Stimulated activated naive CD8-positive, alpha-beta T cell treated with anti-CD3 and anti-CD28 coated beads, Interleukin-15, amount 100 ng/mL, for 72 hours (primary cell): ENCODE measurements at regions not wholly inside any gene's neighbourhood (a gene's known extent, or its start where the extent isn't known, plus 50 kb on each side); places are given as distances from the start of the nearest gene placed in this dataset.

ENCODE experiments used
- ATAC-seq: fragments of 150-1000 bp; cut with Tn5 transposase; 2 replicates; pipeline ENCODE4 v1.10.0; 2021; ENCODE audit warnings: mild to moderate bottlenecking, moderate library complexity
- DNase-seq, 2 donors: peaks; one replicate each; pipeline ENCODE4 v3.0.0; 2021 to 2022
- H3K27ac Mint-ChIP-seq, 2 donors: one replicate each; pipeline ENCODE4 v1.8.0; 2022; ENCODE audit warnings: mild to moderate bottlenecking in 2 of 2, mixed read lengths in 2 of 2, moderate library complexity in 2 of 2
- H3K27me3 Mint-ChIP-seq: one replicate; pipeline ENCODE4 v1.8.0; 2022; ENCODE audit warnings: mixed read lengths
- H3K4me1 Mint-ChIP-seq: one replicate; pipeline ENCODE4 v1.8.0; 2022; ENCODE audit warnings: mild to moderate bottlenecking, mixed read lengths
- H3K4me3 Mint-ChIP-seq, 2 donors: one replicate each; pipeline ENCODE4 v1.8.0; 2022; ENCODE audit warnings: mild to moderate bottlenecking in 2 of 2, mixed read lengths in 2 of 2, moderate library complexity in 1 of 2
- H3K9me3 Mint-ChIP-seq, 2 donors: one replicate each; pipeline ENCODE4 v1.8.0; 2022; ENCODE audit warnings: mixed read lengths in 2 of 2

DNA sequence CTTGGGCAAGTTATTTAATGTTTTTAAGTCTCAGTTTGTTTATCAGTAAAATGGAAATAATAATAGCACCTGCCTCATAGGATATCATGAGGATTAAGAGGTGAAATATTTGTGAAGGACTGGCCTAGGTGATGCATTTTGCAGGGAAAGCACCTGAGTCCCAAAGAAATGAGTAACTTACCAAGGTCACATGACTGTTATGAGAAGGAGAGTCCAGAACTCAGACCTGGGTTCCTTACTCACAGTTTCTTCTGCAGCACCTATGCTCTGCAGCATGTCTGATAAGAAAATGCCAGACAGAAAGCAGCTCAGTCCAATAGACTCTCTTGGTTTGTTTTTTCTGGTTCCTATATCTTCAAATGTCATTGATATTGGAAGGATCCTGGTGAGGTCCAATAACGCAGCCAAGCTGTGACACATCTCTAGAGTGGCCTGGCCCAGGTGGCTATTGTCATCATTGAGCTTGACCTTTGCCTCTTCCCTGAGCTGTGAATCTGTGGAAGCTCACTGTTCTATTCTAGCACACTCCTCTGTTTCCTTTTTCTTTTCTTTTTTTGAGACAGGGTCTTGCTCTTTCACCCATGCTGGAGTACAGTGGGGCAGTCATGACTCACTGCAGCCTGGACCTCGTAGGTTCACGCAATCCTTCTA, 174.7 kb upstream of the NAV2 start:
- no peak for ATAC-seq
- Mint-ChIP-seq H3K4me1 (no peaks in the 10 kb centered on the region), H3K27ac (peak overlapping the region in 1 of 2 donors; percentile 91), H3K4me3 (no peak overlapping the region), H3K9me3 (no peaks in the 10 kb centered on the region), H3K27me3 (no peaks in the 10 kb centered on the region)
- no peak for DNase-seq

DNA sequence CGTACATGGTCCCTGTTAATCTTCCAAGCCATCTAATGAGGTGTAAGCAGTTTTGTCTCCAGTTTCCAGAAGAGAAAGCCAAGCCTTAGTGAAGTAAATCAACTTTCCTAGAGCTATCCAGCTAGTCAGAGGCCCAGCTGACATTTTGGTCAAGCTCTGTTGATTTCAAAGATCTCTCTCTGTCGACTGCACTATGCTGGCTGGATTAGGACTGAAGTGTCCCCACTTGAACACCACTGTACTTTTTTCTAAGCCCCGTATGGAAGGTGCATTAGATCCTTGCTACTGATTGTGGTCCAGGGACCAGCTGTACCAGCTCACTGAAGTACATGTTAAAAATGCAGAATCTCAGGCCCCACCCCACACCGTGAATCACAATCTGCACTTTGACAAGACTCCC, 176.5 kb upstream of the NAV2 start:
- H3K27me3 Mint-ChIP-seq, result no peaks in the 10 kb centered on the region
- H3K4me1 Mint-ChIP-seq, result no peaks in the 10 kb centered on the region
- ATAC-seq, result no peak

DNA sequence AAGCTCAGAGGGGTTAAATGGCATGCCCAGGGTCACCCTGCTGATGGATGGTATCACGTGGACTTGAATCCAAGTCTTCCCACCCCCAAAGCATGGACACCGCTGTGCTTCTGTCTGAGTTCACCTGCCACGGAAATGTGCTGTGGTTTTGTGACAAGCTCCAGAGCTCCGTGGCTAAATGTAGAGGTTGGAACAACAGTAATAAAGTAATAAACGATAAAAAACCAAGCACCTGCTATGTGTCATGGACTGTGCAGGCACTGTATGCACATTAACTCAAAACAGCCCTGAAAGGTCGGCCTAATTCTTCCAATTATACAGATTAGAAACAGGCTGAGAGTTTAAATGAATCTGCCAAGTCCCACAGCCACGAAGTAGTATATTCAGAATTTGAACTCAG, 182.1 kb upstream of the NAV2 start:
- H3K27me3 Mint-ChIP-seq, result peaks cover 12% of the 10 kb centered on the region
- no peak for ATAC-seq

More for the DNA sequence above, 176.5 kb upstream of the NAV2 start:
- no peaks in the 10 kb centered on the region for H3K9me3 Mint-ChIP-seq
- H3K4me3 Mint-ChIP-seq, result no peak overlapping the region
- DNase-seq, result no peak
- no peak overlapping the region for H3K27ac Mint-ChIP-seq

DNA sequence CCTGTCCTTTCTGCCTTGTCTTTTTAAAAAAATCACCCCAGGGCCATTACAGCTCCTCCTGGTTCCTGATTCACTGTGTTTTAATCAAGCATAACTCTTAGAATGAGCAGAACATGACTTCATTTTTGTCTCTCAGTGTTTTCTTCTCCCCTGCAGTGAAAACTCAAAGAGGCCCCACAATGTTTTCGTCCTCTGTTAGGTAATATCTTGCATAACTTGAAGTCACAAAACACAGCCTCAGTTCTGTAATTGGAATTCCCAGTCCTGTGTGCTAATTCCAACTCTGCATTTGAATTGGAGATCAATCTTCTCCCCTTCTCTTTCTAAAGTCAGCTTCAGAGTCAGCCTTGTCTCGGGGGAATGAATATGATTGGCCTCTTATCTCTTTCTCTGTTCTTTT, 186.5 kb upstream of the NAV2 start:
- no peaks in the 10 kb centered on the region for H3K4me1 Mint-ChIP-seq
- no peak for DNase-seq
- H3K27ac Mint-ChIP-seq, result peak overlapping the region in 1 of 2 donors; percentile 40
- H3K27me3 Mint-ChIP-seq, result peaks cover 12% of the 10 kb centered on the region
- H3K9me3 Mint-ChIP-seq, result no peaks in the 10 kb centered on the region
- no peak for ATAC-seq
- no peak overlapping the region for H3K4me3 Mint-ChIP-seq

More for the DNA sequence above, 182.1 kb upstream of the NAV2 start:
- no peak for DNase-seq
- no peak overlapping the region for H3K27ac Mint-ChIP-seq
- H3K4me1 Mint-ChIP-seq, result no peaks in the 10 kb centered on the region
- no peaks in the 10 kb centered on the region for H3K9me3 Mint-ChIP-seq
- H3K4me3 Mint-ChIP-seq, result no peak overlapping the region

DNA sequence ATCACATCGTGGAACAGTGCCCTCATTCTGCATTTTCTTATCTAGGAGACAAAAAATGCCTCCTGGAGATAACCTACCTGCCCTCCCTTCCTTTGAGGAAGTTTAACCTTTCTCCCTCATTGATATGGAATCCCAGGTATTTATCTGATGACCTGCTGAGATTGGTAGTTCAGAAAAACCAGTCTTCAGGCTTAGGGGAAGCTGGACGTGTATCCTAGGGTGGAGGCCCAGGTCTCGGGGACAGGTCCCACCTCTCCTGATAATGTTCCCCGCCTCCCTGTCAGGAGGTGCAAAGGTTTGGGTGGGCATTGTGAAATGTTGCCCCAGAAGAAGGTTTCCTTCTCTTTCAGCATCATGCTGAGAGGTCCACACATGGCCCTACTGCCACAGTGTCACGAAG, 186.9 kb upstream of the NAV2 start:
- Mint-ChIP-seq H3K4me3 (no peak overlapping the region), H3K9me3 (no peaks in the 10 kb centered on the region), H3K27me3 (peaks cover 12% of the 10 kb centered on the region), H3K4me1 (no peaks in the 10 kb centered on the region), H3K27ac (no peak overlapping the region)
- no peak for DNase-seq
- ATAC-seq, result no peak

DNA sequence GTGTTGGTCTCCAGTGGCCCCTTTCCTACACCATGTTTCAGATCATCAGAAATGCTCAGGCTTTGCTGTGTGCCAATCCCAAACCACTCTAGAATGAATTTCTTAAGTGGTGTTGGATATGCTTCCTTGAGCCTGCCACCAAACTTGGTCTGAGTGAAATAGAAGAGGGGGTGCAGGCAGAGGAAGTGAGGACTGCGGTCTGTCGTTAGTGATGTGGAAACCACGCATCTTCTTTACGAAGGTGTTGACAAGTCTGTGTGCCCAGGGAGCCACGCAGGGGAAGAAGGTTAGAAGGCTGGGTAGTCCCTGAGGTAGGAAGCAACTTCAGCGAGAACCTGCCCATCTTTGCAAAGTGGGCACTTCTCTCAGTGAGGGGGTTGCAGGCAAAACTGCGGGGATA, 187.4 kb upstream of the NAV2 start:
- ATAC-seq (no peak), DNase-seq (no peak)
- no peak overlapping the region for H3K27ac Mint-ChIP-seq
- H3K4me3 Mint-ChIP-seq, result no peak overlapping the region
- H3K27me3 Mint-ChIP-seq, result peaks cover 12% of the 10 kb centered on the region
- no peaks in the 10 kb centered on the region for H3K4me1 Mint-ChIP-seq
- no peaks in the 10 kb centered on the region for H3K9me3 Mint-ChIP-seq

DNA sequence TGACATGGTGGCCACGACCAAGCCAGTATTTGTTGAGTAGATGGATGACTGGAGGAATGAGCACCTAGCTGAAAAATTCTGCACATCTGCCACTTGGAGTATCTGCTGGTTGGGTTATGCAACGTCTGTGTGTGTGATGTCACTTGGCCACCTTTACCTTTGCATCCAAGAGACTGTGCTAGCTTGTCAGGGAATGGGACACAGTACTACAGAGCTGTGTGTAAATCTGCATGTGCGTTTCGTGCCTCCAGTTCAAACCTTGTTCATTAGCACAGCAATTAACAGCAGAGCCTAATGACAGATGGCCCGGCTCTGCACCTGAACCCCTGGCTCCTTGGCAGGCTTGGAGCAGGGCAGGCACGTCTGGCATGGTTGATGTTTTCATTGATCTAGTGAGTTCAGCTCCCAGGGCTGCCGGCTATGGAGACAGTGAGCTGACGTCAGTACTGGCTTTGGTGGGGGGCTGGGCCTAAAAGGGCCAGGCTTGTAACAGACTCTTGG, 188.4 kb upstream of the NAV2 start:
- H3K27ac Mint-ChIP-seq, result no peak overlapping the region
- H3K4me1 Mint-ChIP-seq, result no peaks in the 10 kb centered on the region
- ATAC-seq, result no peak
- H3K4me3 Mint-ChIP-seq, result no peak overlapping the region
- H3K27me3 Mint-ChIP-seq, result peaks cover 12% of the 10 kb centered on the region
- no peaks in the 10 kb centered on the region for H3K9me3 Mint-ChIP-seq
- DNase-seq, result no peak

DNA sequence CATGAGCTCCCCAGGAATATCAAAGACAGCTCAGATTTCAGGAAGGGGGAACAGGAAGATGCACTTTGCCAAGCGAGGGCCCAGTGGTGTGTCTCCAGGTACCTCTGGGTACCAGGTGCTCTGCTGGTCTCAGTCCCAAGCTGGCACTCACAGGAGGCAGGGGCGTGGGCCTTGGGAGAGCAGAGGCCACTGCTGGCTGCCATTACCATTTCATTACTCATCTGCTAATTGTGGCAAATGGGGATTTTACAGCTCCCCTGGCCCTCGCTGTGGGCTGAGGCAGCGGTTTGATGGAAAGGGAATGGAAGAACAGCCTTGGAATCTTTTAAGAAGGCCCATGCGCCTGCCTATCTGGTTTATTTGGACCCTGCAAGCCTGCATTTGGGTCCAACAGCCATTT, 192.0 kb upstream of the NAV2 start:
- Mint-ChIP-seq H3K4me1 (no peaks in the 10 kb centered on the region), H3K4me3 (no peak overlapping the region)
- no peak for ATAC-seq

DNA sequence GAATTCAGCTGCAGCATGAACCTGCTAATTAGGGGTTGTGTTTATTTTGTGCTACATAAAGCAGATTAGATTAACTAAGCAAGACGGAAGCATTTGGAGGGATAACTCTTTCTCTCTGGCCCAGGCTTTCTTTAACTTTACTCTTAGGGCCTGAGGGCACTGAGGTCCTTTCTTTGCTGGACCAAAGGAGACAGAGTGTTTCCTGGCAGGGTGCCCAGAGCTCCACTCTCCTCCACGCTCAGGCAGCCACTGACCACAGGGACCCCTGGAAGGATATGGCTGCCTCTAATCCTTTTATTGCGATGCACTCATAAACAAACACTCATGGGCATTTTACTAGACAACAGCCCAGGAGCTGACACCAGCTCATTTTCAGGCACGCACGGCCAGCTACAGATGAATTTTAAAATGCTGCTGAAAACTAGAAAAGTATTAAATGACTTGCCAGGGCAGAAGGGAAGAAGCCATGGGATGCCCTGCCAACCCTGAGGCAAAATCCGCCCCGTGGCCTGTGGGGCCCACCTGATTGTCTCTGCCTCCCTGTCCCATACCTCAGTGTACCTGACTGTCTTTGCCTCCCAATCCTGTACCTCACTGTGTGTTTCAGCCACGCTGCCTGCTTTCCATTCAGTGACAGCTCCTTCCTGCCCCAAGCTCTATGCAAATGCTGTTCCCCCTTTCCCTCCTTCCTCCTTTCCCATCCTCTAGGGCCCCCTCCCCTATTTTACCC, 192.6 kb upstream of the NAV2 start:
- ATAC-seq, result no peak
- Mint-ChIP-seq H3K27ac (no peak overlapping the region), H3K9me3 (no peaks in the 10 kb centered on the region)

More for the DNA sequence above, 192.0 kb upstream of the NAV2 start:
- peaks cover 16% of the 10 kb centered on the region for H3K27me3 Mint-ChIP-seq
- H3K9me3 Mint-ChIP-seq, result no peaks in the 10 kb centered on the region
- H3K27ac Mint-ChIP-seq, result no peak overlapping the region
- no peak for DNase-seq

DNA sequence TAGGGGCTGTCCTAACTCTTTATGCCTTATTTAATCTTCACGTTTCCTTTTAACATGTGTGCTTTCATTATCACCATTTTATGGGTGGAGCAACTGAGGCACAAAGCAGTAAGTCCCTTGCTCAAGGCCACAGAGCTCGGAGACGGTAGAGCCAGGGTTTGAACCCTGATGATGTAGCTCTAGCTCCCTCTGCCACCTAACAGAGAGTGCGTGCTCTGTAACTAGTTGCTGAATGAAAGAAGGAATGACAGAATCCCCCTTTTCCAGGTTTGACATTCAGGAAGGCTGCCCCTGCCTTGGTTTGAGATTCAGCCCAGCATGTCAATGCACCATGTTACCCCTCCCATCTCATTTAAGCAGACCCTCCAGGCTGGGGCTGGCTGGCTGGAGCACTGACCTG, 193.3 kb upstream of the NAV2 start:
- no peak for DNase-seq
- Mint-ChIP-seq H3K4me3 (no peak overlapping the region), H3K4me1 (no peaks in the 10 kb centered on the region), H3K9me3 (no peaks in the 10 kb centered on the region), H3K27me3 (peaks cover 19% of the 10 kb centered on the region), H3K27ac (no peak overlapping the region)
- ATAC-seq, result no peak

More for the DNA sequence above, 192.6 kb upstream of the NAV2 start:
- H3K27me3 Mint-ChIP-seq, result peaks cover 16% of the 10 kb centered on the region
- no peaks in the 10 kb centered on the region for H3K4me1 Mint-ChIP-seq
- H3K4me3 Mint-ChIP-seq, result no peak overlapping the region
- no peak for DNase-seq

DNA sequence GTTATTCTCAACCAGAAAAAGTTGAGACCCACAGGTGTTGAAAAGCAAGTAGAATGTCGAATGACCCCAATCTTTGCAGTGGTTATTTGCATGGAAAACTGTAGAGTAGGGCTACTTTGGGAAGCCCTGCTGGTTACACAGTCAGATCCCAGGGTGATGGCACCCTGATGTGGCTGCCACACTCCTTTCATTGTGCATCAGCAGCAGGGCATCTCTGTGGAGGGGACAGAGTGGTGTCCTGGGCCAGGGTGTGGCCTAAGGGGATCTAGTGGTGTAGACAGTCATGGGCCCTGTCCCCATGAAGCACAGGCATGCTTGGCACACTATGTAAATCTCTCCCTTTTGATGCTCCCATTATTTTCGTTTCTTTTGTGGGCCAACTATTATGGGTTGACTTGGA, 199.4 kb upstream of the NAV2 start:
- H3K9me3 Mint-ChIP-seq, result no peaks in the 10 kb centered on the region
- H3K27ac Mint-ChIP-seq, result no peak overlapping the region
- DNase-seq, result no peak
- no peak overlapping the region for H3K4me3 Mint-ChIP-seq
- no peak for ATAC-seq
- H3K4me1 Mint-ChIP-seq, result no peaks in the 10 kb centered on the region
- peaks cover 51% of the 10 kb centered on the region for H3K27me3 Mint-ChIP-seq

DNA sequence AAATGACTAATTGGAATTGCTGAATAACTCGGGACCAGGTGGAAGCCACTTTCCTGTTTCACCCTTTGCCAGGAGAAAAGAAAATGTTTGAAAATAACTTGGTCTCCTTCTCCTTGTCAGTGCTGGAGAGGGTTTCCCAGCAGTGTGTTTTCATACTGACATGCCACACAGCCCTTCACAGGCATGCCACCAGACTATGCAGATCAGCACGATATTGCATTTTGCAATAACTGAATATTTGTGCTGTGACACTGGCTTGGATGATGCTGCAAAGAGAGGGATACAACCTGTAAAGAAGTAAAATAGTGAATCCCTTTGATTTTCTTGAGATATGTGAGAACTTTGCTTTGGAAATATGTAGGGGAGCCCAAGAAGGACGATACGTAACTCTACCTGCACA, 200.0 kb upstream of the NAV2 start:
- ATAC-seq (no peak), DNase-seq (no peak)
- Mint-ChIP-seq H3K4me1 (no peaks in the 10 kb centered on the region), H3K27me3 (peaks cover 50% of the 10 kb centered on the region), H3K4me3 (no peak overlapping the region), H3K9me3 (no peaks in the 10 kb centered on the region), H3K27ac (no peak overlapping the region)

DNA sequence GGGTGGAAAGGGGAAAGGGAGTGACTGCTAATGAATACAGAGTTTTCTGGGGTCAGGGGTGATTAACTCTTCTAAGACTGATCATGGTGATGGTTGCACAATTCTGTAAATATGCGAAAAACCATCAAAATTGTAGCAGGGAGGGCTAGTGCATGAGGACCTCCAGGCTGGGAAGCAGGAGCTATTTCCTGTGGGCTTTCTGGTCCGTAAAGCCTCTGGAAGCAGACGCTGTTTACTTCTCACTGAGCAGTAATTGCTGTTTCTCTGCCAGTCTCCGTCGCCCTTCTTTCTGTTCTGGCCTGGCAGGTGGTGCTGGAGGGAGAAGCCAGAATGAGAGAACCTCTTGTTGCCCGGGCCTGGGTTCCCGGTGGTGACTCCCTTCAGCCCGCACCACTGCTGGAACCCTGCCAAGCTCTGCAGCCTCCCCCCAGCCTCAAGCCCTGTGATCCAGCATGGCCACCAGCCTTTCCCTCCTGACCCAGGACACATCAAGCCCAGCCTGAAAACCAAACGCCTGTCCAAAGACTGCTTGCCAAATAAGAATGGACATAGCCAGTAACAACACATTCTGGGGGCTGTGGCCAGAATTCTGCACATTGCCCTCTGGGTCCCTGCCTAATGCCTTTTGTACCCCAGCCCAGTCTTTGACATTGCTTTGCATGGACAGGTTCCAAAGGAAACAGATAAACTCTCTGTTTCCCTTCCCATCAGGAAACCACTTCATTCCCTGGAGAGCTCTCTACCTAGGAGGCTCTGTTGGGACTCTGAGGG, 201.0 kb upstream of the NAV2 start:
- DNase-seq, result no peak
- no peak for ATAC-seq
- H3K27ac Mint-ChIP-seq, result no peak overlapping the region
- H3K9me3 Mint-ChIP-seq, result no peaks in the 10 kb centered on the region
- H3K27me3 Mint-ChIP-seq, result peaks cover 40% of the 10 kb centered on the region
- no peak overlapping the region for H3K4me3 Mint-ChIP-seq
- no peaks in the 10 kb centered on the region for H3K4me1 Mint-ChIP-seq

DNA sequence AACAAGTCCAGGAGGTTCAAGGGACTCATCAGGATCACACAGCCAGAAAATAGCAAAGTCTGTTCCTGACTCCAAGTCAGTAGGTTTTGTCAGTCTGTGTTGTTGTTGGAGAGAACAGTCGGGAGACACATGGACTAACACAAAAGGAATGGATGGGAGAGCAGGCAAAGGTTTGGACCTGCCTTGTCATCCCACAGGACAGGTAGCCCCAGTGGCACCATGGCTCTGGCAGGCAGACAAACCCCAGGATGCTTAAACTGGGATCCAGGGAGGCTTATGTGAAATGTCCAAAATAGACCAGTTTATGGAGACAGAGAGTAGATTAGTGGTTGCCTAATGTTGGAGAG, 201.6 kb upstream of the NAV2 start:
- H3K9me3 Mint-ChIP-seq, result no peaks in the 10 kb centered on the region
- no peaks in the 10 kb centered on the region for H3K4me1 Mint-ChIP-seq
- DNase-seq (no peak), ATAC-seq (no peak)
- H3K27ac Mint-ChIP-seq, result no peak overlapping the region
- peaks cover 35% of the 10 kb centered on the region for H3K27me3 Mint-ChIP-seq
- no peak overlapping the region for H3K4me3 Mint-ChIP-seq

DNA sequence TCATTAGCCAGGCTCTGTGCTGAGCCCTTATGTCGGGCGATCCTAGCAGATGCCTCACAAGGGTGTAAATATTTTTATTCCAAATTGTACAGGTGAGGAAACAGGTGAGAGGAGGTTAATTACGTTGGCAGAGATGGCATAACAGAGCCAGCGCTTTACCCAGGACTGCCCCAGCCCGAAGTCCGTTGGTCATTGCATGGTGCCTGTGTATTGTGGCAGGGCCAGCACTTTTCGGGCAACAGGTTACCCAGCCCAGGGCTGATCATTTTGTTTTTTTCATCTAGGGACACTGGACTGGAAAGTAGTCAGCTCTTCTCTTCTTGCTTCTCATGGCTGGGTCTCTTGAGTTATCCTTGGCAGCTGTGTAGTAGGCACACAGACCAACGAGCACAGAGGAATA, 202.2 kb upstream of the NAV2 start:
- ATAC-seq, result no peak
- no peak for DNase-seq
- Mint-ChIP-seq H3K4me3 (no peak overlapping the region), H3K27ac (no peak overlapping the region), H3K9me3 (no peaks in the 10 kb centered on the region), H3K4me1 (no peaks in the 10 kb centered on the region), H3K27me3 (peaks cover 35% of the 10 kb centered on the region)

DNA sequence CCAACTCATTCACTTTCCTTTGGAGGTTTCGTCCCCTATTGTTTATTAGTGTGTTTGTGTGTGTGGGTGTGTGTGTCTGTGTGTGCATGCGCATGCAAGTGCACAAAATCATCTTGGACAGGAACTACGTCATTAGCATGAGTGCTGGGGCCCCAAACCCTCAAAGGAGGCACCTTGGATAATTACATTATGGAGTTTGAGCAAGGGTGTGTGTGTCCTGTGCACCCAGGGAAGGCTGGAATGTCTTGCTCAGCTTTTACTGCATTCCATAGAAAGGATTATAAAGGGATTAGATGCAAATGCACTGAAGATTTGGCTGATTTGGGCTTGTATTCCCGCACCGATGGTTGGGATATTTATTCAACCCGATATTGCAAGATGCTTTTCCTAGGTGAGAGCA, 203.4 kb upstream of the NAV2 start:
- no peak overlapping the region for H3K4me3 Mint-ChIP-seq
- DNase-seq (no peak), ATAC-seq (no peak)
- H3K27me3 Mint-ChIP-seq, result peaks cover 31% of the 10 kb centered on the region
- H3K9me3 Mint-ChIP-seq, result no peaks in the 10 kb centered on the region
- H3K4me1 Mint-ChIP-seq, result no peaks in the 10 kb centered on the region
- no peak overlapping the region for H3K27ac Mint-ChIP-seq
